GM18907 (cell line): ENCODE measurements at regions not wholly inside any gene's neighbourhood (a gene's known extent, or its start where the extent isn't known, plus 50 kb on each side); places are given as distances from the start of the nearest gene placed in this dataset.
"Not testable (repeated sequence)": the region's sequence is repeated elsewhere in the genome, so short reads cannot be mapped to it uniquely, and the experiment has no call there.

ENCODE experiments used
- ATAC-seq: cut with Tn5 transposase; IDR thresholded peaks from one replicate; pipeline ENCODE4 v1.9.1; 2021; ENCODE audit warnings: mild to moderate bottlenecking, moderate library complexity; ENCODE audit not compliant: unreplicated experiment

GRCh38 chr16:60816461-60816860 lies 1219.8 kb downstream of the CDH8 start:
- ATAC-seq: no peak

DNA sequence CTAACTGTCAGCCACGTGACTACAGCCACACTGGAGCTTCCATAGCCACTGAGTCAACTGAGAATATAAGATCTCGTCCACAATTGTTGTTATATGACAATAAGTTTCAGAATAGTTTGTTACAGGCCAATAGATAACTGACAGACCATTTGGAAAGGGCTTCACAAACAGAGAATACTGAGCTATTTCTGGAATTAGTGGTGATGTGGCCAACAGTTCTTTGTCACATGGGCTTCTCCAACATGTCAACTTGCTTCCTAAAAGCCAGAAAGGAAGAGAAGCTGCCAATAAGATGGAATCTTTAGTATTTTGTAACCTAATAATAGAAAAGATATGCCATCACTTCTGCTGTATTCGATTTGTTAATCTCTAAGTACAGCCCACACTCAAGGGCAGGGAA lies 1220.4 kb downstream of the CDH8 start:
- ATAC-seq: no peak

- no peak for ATAC-seq
These were observed 1221.2 kb downstream of the CDH8 start for GRCh38 chr16:60815033-60815432.

DNA sequence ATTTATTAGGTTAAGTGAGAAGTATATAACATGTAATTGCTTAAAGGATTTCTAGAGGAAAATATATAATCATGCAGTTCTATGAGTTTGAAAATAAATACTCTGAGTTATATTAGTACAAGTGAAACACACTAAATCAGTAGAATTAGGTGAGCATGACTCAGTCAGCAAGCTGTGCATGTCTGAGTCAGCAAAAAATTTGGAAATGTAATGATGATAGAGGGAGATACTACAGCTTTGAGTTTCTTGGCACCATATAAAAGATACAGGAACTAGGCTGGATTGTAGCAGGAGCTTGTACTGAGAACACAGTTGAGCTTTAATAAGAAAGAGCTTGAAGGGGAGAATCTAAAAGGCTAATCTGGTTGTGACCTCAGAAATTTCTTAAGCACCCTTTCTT lies 1224.6 kb downstream of the CDH8 start:
- no peak for ATAC-seq

- ATAC-seq: no peak
These were observed 1225.1 kb downstream of the CDH8 start for GRCh38 chr16:60811051-60811608.

DNA sequence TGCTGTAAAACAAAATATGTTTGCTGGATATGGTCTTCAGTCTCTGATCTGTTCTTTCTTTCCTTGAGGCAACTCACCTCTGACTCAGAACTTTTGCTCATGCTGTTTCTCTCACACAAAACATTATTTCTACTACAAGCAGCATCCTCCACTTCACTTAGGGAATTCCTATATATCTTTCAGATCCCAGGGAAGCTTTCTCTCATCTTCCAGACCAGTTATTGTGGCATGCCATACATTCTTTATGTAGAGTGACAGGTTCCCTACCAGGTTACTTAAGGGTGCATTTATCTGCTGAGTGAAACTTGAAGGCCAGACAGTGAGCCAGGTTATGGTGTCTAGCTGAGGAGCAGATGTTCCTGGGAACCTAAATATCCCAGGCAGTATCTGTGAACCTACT lies 1226.0 kb downstream of the CDH8 start:
- no peak for ATAC-seq

DNA sequence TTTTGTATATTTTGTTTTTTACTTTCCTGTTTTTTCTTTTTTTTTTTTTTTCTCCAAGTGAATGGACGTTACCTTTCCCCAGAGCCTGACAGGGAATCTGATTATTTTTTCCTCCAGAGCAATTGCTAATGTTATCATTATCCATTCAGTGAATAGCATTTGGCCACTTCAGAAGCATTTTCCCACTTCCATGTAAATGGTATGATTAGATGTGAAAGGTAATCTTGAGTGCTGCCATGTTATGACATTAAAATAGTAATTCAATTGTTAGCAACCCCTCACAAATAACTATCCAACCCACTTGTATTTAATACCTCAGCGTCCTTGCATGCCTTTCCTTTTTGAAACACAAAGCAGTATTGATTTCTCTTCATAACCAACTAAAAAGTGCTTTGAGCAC lies 1243.8 kb downstream of the CDH8 start:
- ATAC-seq: no peak

DNA sequence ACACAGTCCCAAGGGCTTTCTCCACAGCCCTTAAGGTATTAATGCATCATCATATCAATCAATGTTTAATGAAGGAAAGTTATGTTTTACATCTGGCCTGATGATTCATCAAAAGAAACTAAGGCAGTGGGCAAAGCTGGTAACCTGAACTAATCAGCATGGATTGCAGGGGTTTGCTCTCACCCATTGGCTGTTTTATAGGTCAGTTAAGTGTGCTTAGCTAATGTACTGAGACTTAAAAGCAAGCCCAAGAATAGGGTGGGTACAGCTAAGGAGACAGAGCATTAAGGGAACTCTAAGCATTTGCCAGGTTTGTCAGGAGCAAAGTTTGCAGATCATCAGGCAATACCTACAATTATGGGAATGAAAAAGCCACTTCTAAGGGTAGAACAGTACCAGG lies 1247.6 kb downstream of the CDH8 start:
- no peak for ATAC-seq

GRCh38 chr16:60776281-60776680 lies 1260.0 kb downstream of the CDH8 start:
- no peak for ATAC-seq

GRCh38 chr16:60771138-60771537 lies 1265.1 kb downstream of the CDH8 start:
- no peak for ATAC-seq

- ATAC-seq: not testable (repeated sequence)
These were observed 1265.9 kb downstream of the CDH8 start for GRCh38 chr16:60770384-60770783.

GRCh38 chr16:60763869-60764268 lies 1272.4 kb downstream of the CDH8 start:
- ATAC-seq: no peak

DNA sequence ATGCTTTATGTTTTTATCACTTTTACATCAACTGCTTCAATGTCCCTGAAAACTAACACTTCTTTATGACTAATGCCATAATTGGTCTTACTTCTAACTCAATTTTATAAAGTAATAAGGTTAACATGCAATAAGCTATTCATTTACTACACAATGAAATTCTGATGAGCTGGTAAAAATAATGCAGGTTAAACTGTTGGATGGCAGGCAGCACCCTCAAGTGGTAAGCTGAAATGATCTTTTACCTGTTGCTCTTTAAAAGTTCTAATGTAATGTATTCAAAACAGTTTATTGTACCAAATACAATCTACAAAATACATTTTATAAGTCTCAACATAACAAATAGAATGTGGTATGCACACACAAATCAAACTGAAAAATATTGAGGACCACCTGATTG lies 1280.3 kb downstream of the CDH8 start:
- ATAC-seq: no peak

DNA sequence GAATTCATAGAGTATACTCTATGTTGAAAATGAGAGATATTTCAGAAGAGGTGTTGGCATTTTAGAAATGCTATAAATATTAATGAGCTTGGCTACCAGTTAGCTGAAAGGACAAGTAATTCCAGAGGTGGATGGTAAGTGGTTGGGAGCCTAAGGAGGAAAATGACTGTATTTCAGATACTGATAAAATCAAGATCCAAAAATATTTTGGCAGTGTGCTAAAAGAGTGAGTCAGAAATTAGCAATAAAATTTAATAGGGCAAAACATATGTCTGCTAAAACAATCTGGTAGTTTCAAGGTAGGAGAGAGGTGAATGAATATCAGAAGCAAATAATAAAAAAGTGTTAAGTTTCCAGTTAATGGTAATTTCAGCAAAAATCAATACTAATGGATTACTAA lies 1287.9 kb downstream of the CDH8 start:
- ATAC-seq: no peak

DNA sequence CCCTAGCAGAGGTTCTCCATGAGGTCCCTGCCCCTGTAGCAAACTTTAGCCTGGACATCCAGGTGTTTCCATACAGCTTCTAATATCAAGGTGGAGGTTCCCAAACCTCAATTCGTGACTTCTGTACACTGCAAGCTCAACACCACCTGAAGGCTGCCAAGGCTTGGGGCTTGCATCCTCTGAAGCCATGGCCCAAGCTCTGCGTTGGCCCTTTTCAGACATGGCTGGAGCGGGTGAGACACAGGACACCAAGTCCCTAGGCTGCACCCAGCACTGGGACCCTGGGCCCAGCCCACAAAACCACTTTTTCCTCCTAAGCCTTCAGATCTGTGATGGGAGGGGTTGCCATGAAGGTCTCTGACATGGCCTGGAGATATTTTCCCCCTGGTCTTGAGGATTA lies 1292.0 kb downstream of the CDH8 start:
- ATAC-seq: no peak

DNA sequence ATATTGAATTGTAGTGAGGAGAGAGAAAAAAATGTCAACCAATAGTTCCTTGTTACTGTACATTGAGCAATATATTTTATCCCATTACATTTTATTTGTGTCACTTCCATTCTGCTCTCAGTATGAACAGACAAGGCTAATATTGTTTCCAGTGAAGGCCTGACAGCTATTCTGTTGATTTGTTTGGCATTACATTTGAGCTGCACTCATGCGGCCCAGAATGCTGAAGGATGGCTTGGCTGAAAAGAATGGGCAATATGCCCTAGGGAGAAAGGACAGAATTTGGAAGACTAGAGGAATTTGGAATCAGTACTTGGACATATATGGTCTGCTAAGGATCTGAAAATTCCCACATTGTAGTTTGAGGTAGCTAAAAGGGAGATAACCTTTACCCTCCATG lies 1294.4 kb downstream of the CDH8 start:
- ATAC-seq: no peak

- ATAC-seq: no peak
These were observed 1296.2 kb downstream of the CDH8 start for GRCh38 chr16:60739737-60740683.

- ATAC-seq: no peak
These were observed 1304.7 kb downstream of the CDH8 start for GRCh38 chr16:60731329-60732050.

DNA sequence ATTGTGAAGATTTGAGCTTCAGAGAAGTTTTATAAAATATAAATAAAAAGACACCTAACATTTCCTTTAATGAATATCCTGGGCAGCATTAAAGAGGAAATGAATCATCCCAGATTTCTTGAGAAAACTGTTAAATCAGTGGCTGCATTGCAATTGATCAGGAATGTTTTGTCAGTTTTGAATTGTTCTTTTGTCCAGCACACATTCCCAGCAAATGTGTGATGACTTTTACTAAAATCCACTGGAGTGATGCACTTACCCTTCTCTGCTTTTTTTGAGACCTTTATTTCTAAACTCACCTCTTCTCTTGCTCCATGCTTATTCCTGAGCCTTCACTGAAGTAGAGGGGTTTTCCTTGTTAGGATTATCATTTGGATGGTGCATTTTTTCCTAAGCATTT lies 1307.2 kb downstream of the CDH8 start:
- no peak for ATAC-seq

GRCh38 chr16:60727851-60728250 lies 1308.4 kb downstream of the CDH8 start:
- ATAC-seq: no peak

DNA sequence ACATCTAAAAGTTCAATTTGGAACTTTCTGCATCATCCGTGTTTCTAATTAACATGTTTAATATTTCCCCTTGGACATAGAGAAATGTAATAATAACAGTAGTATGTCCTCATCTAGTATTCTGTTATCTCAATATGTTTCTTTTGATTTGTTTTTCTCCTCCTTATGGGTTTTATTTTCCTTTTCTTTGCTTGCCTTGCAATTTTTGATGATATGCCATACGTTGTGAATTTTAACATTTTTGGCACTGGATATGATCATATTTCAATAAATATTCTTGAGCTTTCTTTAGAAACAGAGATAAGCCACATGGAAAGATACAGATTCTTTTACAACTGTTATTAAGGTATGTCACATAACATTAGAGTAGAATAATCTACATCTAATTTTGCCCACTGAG lies 1316.2 kb downstream of the CDH8 start:
- no peak for ATAC-seq

DNA sequence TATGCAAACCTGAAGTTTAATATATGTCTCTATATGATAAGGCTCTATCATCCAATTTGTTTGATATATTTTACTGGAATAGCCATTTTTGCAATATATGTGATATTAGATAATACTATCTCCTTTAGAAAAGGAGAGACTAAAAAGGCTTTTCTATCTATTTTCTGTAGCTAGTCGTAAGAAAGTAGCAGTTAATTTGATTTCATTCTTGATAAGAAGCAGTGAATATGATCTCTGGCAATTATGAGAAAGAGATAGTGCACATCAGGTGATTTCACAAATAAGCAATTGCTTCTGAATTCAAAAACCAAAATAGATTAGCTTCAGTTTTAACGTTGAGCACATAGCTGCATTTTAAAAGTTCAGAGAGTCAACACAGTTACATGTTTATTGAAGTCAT lies 1318.4 kb downstream of the CDH8 start:
- no peak for ATAC-seq
